ENCODE measurements at regions not wholly inside any gene's neighbourhood (a gene's known extent, or its start where the extent isn't known, plus 50 kb on each side); places are given as distances from the start of the nearest gene placed in this dataset.
A peak's percentile ranks its signal among the peaks of the same experiment; 100 is the strongest.

DNA sequence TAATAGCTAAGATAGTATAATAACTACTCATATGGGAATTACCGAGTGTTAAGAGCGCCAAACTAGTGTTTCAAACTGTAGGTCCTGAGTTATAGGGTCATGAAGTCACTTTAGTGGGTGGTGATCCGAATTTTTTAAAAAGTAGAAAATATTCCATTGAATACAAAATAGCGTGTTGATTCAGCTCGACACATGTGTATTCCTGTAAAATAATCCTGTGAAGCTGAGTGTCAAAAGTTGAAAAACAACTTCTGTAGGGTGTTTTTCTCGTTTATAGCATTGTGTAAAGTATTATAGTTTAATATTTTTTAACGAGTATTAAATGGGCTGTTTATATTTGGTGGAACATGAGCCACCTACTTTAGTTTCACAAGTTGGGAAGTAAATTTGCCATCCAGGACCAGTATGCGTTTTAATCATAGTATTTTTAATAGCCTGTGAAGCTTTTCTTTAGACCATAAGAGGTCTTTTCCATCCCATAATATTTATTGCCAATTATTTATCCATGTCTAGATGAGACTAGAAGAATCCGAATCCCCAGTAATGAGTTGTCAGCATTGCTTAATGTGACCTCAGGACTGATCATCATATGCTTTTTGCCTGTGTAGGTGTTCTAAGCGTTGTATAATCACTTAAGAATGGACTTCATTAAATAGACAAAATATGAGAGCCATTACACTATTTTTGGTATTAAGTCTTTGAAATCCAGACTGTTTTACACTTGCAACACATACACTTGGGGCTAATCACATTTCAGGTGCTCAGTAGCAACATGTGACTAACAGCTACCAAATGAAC is 84.1 kb downstream of the PTPDC1 start:
- Histone ChIP-seq H3K4me2 (ENCODE audit: low read length) (peak overlapping the region; percentile 81), H3K36me3 (ENCODE audit: insufficient read depth, low read length) (no peaks in the 10 kb centered on the region), H3K4me3 (ENCODE audit: low read length) (peak overlapping the region; percentile 95), H3K9me2 (ENCODE audit: insufficient read depth, low read length) (no peaks in the 10 kb centered on the region), H3K79me2 (replicated peaks; ENCODE audit: insufficient read depth, low read length) (peaks cover 65% of the 10 kb centered on the region), H3F3A (ENCODE audit: insufficient read depth, low read length, poor library complexity, severe bottlenecking) (no peaks in the 10 kb centered on the region), H4K20me1 (ENCODE audit: insufficient read depth) (peaks cover 3% of the 10 kb centered on the region), H3K27ac (ENCODE audit: low read length) (no peak overlapping the region), H3K9ac (ENCODE audit: low read length) (no peak overlapping the region), H3K27me3 (ENCODE audit: insufficient read depth, low read depth, low read length) (no peaks in the 10 kb centered on the region), H2AFZ (ENCODE audit: low read depth, low read length) (no peak overlapping the region), H3K9me3 (ENCODE audit: low read length) (no peaks in the 10 kb centered on the region)
- TF ChIP-seq EP300 (conservative IDR thresholded peaks at IDR 0.05; ENCODE audit: poor library complexity, severe bottlenecking): no peak

DNA sequence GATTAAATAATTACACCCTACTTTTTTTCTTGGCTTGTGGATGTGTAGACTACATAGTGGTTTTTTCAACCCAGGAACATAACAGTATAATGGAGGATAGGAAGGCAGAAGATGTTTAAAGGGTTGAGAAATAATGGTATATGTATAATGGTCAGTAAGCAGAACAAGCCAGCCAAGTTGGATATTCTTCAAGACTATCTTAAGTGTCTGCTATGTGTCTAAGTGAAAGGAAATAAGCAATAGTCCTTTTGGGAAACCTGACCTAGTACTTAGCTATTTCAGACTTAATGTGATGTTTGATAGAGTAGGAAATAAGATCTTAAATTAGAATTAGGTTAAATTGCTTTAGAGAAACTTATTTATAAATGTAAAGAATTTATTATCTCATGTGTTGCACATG is 85.7 kb downstream of the PTPDC1 start:
- Histone ChIP-seq H3K4me2 (ENCODE audit: low read length) (no peak overlapping the region), H2AFZ (ENCODE audit: low read depth, low read length) (no peak overlapping the region), H3K9me2 (ENCODE audit: insufficient read depth, low read length) (no peaks in the 10 kb centered on the region), H3K9me3 (ENCODE audit: low read length) (no peaks in the 10 kb centered on the region), H3K9ac (ENCODE audit: low read length) (no peak overlapping the region), H3K79me2 (replicated peaks; ENCODE audit: insufficient read depth, low read length) (peaks cover 80% of the 10 kb centered on the region), H3K27me3 (ENCODE audit: insufficient read depth, low read depth, low read length) (no peaks in the 10 kb centered on the region), H3K27ac (ENCODE audit: low read length) (no peak overlapping the region), H3F3A (ENCODE audit: insufficient read depth, low read length, poor library complexity, severe bottlenecking) (no peaks in the 10 kb centered on the region), H3K36me3 (ENCODE audit: insufficient read depth, low read length) (no peaks in the 10 kb centered on the region), H3K4me3 (ENCODE audit: low read length) (peak overlapping the region; percentile 37), H4K20me1 (ENCODE audit: insufficient read depth) (peaks cover 9% of the 10 kb centered on the region)
- TF ChIP-seq SMC3 (conservative IDR thresholded peaks at IDR 0.05; ENCODE audit: poor library complexity): no peak
- TF ChIP-seq EZH2 (IDR thresholded peaks at IDR 0.05; ENCODE audit: borderline replicate concordance, insufficient read depth, low read length, poor library complexity, severe bottlenecking): no peak
- no peak for TF ChIP-seq TAF1 (IDR thresholded peaks at IDR 0.05; ENCODE audit: low read depth)
- TF ChIP-seq, protein P1, sequence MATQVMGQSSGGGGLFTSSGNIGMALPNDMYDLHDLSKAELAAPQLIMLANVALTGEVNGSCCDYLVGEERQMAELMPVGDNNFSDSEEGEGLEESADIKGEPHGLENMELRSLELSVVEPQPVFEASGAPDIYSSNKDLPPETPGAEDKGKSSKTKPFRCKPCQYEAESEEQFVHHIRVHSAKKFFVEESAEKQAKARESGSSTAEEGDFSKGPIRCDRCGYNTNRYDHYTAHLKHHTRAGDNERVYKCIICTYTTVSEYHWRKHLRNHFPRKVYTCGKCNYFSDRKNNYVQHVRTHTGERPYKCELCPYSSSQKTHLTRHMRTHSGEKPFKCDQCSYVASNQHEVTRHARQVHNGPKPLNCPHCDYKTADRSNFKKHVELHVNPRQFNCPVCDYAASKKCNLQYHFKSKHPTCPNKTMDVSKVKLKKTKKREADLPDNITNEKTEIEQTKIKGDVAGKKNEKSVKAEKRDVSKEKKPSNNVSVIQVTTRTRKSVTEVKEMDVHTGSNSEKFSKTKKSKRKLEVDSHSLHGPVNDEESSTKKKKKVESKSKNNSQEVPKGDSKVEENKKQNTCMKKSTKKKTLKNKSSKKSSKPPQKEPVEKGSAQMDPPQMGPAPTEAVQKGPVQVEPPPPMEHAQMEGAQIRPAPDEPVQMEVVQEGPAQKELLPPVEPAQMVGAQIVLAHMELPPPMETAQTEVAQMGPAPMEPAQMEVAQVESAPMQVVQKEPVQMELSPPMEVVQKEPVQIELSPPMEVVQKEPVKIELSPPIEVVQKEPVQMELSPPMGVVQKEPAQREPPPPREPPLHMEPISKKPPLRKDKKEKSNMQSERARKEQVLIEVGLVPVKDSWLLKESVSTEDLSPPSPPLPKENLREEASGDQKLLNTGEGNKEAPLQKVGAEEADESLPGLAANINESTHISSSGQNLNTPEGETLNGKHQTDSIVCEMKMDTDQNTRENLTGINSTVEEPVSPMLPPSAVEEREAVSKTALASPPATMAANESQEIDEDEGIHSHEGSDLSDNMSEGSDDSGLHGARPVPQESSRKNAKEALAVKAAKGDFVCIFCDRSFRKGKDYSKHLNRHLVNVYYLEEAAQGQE (IDR thresholded peaks at IDR 0.05; ENCODE audit: borderline replicate concordance): no peak
- no peak for TF ChIP-seq POLR2AphosphoS5 (IDR thresholded peaks at IDR 0.05)
- no peak for TF ChIP-seq RAD21 (conservative IDR thresholded peaks at IDR 0.05)
- no peak for TF ChIP-seq MXI1 (conservative IDR thresholded peaks at IDR 0.05; ENCODE audit: poor library complexity, severe bottlenecking)
- TF ChIP-seq, protein P2, sequence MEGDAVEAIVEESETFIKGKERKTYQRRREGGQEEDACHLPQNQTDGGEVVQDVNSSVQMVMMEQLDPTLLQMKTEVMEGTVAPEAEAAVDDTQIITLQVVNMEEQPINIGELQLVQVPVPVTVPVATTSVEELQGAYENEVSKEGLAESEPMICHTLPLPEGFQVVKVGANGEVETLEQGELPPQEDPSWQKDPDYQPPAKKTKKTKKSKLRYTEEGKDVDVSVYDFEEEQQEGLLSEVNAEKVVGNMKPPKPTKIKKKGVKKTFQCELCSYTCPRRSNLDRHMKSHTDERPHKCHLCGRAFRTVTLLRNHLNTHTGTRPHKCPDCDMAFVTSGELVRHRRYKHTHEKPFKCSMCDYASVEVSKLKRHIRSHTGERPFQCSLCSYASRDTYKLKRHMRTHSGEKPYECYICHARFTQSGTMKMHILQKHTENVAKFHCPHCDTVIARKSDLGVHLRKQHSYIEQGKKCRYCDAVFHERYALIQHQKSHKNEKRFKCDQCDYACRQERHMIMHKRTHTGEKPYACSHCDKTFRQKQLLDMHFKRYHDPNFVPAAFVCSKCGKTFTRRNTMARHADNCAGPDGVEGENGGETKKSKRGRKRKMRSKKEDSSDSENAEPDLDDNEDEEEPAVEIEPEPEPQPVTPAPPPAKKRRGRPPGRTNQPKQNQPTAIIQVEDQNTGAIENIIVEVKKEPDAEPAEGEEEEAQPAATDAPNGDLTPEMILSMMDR (IDR thresholded peaks at IDR 0.05; ENCODE audit: poor library complexity, severe bottlenecking): no peak
